BLaER1 treated with 17β-estradiol and CSF1 and Interleukin-3, amounts not matched to agents 10 nM and 100 nM (cell line): ENCODE measurements at regions not wholly inside any gene's neighbourhood (a gene's known extent, or its start where the extent isn't known, plus 50 kb on each side); places are given as distances from the start of the nearest gene placed in this dataset.
A peak's percentile ranks its signal among the peaks of the same experiment; 100 is the strongest.

Source experiments
- H3K27ac ChIP-seq, 11 experiments: shearing (Covaris generic); formaldehyde crosslinking; 2 replicates each; pipeline ENCODE4 v1.8.1; 2022
- H3K27me3 ChIP-seq, 11 experiments: shearing (Covaris generic); formaldehyde crosslinking; 2 replicates each; pipeline ENCODE4 v1.8.1; 2022
- H3K36me3 ChIP-seq, 11 experiments: shearing (Covaris generic); formaldehyde crosslinking; 2 replicates each; pipeline ENCODE4 v1.8.1; 2022
- H3K4me1 ChIP-seq, 10 experiments: shearing (Covaris generic); formaldehyde crosslinking; 2 replicates each; pipeline ENCODE4 v1.8.1; 2022
- H3K4me2 ChIP-seq, 11 experiments: shearing (Covaris generic); formaldehyde crosslinking; 2 replicates each; pipeline ENCODE4 v1.8.1; 2022
- H3K4me3 ChIP-seq, 10 experiments: shearing (Covaris generic); formaldehyde crosslinking; 2 replicates each; pipeline ENCODE4 v1.8.1; 2022
- H3K9ac ChIP-seq, 11 experiments: shearing (Covaris generic); formaldehyde crosslinking; 2 replicates each; pipeline ENCODE4 v1.8.1; 2022
- H3K9me3 ChIP-seq, 11 experiments: shearing (Covaris generic); formaldehyde crosslinking; replicated peaks in 1 of 11; 2 replicates each; pipeline ENCODE4 v1.8.1; 2022
- H4K20me1 ChIP-seq, 11 experiments: shearing (Covaris generic); formaldehyde crosslinking; 2 replicates each; pipeline ENCODE4 v1.8.1; 2022
- Cebpa-rat ChIP-seq, 11 experiments: shearing (Covaris generic); IDR thresholded peaks; 2 replicates each; pipeline ENCODE4 v1.8.1; 2022

GRCh38 chr3:134427400-134428111 is 53.3 kb upstream of the AMOTL2 start:
- no peak for TF ChIP-seq Cebpa-rat (IDR thresholded peaks at IDR 0.05)
- H3K4me3 ChIP-seq: no peak overlapping the region
- no peaks in the 10 kb centered on the region for H3K36me3 ChIP-seq
- no peaks in the 10 kb centered on the region for H3K9me3 ChIP-seq
- no peak overlapping the region for H3K9ac ChIP-seq
- H3K27me3 ChIP-seq: no peaks in the 10 kb centered on the region
- no peaks in the 10 kb centered on the region for H4K20me1 ChIP-seq
- H3K4me2 ChIP-seq: peak overlapping the region in 9 of 11 experiments; percentile 18 to 63 (median 43); a peak in 18 of 22 replicates
- H3K4me1 ChIP-seq: peaks cover 0 to 17% (median 12%) of the 10 kb centered on the region in 10 experiments; a peak in 16 of 20 replicates
- no peak overlapping the region; a peak in 1 of 22 replicates for H3K27ac ChIP-seq

GRCh38 chr3:134426660-134427181 is 52.5 kb upstream of the AMOTL2 start:
- Histone ChIP-seq H3K9me3 (no peaks in the 10 kb centered on the region), H3K27ac (no peak overlapping the region; a peak in 1 of 22 replicates), H3K27me3 (no peaks in the 10 kb centered on the region), H4K20me1 (no peaks in the 10 kb centered on the region), H3K4me3 (no peak overlapping the region), H3K4me1 (peaks cover 0 to 17% (median 12%) of the 10 kb centered on the region in 10 experiments; a peak in 16 of 20 replicates), H3K4me2 (peak overlapping the region in 9 of 11 experiments; percentile 18 to 63 (median 43); a peak in 15 of 22 replicates), H3K36me3 (no peaks in the 10 kb centered on the region), H3K9ac (no peak overlapping the region)
- no peak for TF ChIP-seq Cebpa-rat (IDR thresholded peaks at IDR 0.05)

- Histone ChIP-seq H4K20me1 (no peaks in the 10 kb centered on the region), H3K27me3 (no peaks in the 10 kb centered on the region), H3K27ac (no peak overlapping the region), H3K4me3 (no peak overlapping the region), H3K9ac (no peak overlapping the region), H3K9me3 (no peaks in the 10 kb centered on the region), H3K4me1 (peaks cover 0 to 17% (median 12%) of the 10 kb centered on the region in 10 experiments; a peak in 16 of 20 replicates), H3K4me2 (no peak overlapping the region), H3K36me3 (no peaks in the 10 kb centered on the region)
- no peak for TF ChIP-seq Cebpa-rat (IDR thresholded peaks at IDR 0.05)
Measured at GRCh38 chr3:134425943-134426342, 51.7 kb upstream of the AMOTL2 start.
